ENCODE measurements at regions not wholly inside any gene's neighbourhood (a gene's known extent, or its start where the extent isn't known, plus 50 kb on each side); places are given as distances from the start of the nearest gene placed in this dataset.

DNA sequence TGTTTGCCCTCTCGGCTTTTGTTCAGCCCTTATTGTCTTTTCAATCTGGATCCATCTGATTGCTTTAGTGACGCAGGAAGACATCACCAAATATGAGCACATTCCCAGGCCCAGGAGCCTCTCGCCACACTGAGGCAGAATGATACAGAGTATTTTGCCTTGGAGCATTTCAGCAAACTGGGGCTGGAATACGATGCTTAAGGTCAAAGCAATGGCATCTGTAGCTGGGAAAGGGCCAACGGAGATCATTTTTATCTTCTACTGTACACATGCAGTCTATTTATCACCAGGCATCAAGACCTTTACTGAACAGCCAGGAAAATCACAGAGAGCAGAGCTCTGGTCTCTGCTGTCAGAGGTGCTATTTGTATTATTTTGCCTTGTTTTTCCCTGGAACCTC, 655.3 kb downstream of the RNF144B start (continued):
- TF ChIP-seq, protein P1, sequence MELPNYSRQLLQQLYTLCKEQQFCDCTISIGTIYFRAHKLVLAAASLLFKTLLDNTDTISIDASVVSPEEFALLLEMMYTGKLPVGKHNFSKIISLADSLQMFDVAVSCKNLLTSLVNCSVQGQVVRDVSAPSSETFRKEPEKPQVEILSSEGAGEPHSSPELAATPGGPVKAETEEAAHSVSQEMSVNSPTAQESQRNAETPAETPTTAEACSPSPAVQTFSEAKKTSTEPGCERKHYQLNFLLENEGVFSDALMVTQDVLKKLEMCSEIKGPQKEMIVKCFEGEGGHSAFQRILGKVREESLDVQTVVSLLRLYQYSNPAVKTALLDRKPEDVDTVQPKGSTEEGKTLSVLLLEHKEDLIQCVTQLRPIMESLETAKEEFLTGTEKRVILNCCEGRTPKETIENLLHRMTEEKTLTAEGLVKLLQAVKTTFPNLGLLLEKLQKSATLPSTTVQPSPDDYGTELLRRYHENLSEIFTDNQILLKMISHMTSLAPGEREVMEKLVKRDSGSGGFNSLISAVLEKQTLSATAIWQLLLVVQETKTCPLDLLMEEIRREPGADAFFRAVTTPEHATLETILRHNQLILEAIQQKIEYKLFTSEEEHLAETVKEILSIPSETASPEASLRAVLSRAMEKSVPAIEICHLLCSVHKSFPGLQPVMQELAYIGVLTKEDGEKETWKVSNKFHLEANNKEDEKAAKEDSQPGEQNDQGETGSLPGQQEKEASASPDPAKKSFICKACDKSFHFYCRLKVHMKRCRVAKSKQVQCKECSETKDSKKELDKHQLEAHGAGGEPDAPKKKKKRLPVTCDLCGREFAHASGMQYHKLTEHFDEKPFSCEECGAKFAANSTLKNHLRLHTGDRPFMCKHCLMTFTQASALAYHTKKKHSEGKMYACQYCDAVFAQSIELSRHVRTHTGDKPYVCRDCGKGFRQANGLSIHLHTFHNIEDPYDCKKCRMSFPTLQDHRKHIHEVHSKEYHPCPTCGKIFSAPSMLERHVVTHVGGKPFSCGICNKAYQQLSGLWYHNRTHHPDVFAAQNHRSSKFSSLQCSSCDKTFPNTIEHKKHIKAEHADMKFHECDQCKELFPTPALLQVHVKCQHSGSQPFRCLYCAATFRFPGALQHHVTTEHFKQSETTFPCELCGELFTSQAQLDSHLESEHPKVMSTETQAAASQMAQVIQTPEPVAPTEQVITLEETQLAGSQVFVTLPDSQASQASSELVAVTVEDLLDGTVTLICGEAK (IDR thresholded peaks at IDR 0.05) = no peak
- TF ChIP-seq, protein P1 (CRISPR knock-in tag; IDR thresholded peaks at IDR 0.05) = no peak
- no peak for TF ChIP-seq GATAD2B (IDR thresholded peaks at IDR 0.05; ENCODE audit: borderline replicate concordance)
- TF ChIP-seq, protein P2, sequence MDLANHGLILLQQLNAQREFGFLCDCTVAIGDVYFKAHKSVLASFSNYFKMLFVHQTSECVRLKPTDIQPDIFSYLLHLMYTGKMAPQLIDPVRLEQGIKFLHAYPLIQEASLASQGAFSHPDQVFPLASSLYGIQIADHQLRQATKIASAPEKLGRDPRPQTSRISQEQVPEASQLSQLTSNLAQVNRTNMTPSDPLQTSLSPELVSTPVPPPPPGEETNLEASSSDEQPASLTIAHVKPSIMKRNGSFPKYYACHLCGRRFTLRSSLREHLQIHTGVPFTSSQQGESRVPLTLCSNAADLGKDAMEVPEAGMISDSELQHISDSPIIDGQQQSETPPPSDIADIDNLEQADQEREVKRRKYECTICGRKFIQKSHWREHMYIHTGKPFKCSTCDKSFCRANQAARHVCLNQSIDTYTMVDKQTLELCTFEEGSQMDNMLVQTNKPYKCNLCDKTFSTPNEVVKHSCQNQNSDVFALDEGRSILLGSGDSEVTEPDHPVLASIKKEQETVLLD (IDR thresholded peaks at IDR 0.05) = no peak
- no peak for TF ChIP-seq GATA2 (CRISPR knock-in tag; IDR thresholded peaks at IDR 0.05)
